ENCODE measurements at regions not wholly inside any gene's neighbourhood (a gene's known extent, or its start where the extent isn't known, plus 50 kb on each side); places are given as distances from the start of the nearest gene placed in this dataset.

GRCh38 chr16:47854737-47855136 lies 301.1 kb downstream of the ABCC12 start:
- TF ChIP-seq CTCF (IDR thresholded peaks at IDR 0.05; ENCODE audit: low read depth, low read length) (no peak), POLR2A (IDR thresholded peaks at IDR 0.05; ENCODE audit: extremely low read depth, insufficient read length) (no peak)
